ENCODE measurements at regions not wholly inside any gene's neighbourhood (a gene's known extent, or its start where the extent isn't known, plus 50 kb on each side); places are given as distances from the start of the nearest gene placed in this dataset.

DNA sequence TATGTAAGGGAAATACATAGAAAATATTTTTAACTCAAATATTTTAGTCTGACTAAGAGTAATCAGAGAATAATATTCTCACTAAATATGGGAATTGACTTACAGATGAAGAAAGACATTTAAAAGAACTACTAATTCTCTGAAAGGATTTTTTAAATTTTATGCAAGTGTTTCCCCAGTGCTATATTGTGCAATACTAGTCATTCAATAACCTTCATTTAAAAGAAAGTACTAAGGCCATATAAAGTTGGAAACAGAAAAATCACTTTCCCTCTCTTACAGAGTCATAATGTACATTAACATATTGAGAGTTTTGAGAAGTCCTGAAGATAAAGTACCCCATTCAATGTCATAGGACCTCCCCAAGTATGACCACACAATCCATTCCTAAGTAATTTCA lies 584.6 kb upstream of the ACVR2A start:
- no peak for TF ChIP-seq CTCF (IDR thresholded peaks at IDR 0.05; ENCODE audit: insufficient read depth, low read depth, low read length)
- H3K4me3 ChIP-seq (ENCODE audit: low read depth, low read length), result no peak overlapping the region
- no peak for DNase-seq (ENCODE audit: low read depth)

DNA sequence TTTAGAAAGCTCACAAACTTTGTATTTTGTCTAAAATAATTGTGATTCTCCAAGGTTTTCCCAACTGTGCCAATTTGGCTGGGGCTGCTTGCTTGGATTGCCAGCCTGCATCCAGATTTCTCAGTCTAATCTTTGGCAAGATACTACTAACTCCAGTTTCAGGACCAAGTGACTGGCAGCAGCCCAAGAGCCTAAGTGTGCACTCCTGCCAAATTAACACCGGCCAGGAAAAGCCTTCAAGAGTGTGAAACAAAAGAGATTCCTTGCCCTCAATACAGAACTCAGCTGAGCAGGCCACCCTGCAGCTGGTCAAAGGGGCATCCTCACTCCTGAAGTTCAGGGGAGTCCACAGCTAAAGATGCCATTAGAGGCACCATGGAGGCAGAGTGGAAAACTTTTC lies 589.0 kb upstream of the ACVR2A start:
- no peak for TF ChIP-seq CTCF (IDR thresholded peaks at IDR 0.05; ENCODE audit: insufficient read depth, low read depth, low read length)
- H3K4me3 ChIP-seq (ENCODE audit: low read depth, low read length), result no peak overlapping the region
- no peak for DNase-seq (ENCODE audit: low read depth)

GRCh38 chr2:147250652-147251356 lies 594.0 kb upstream of the ACVR2A start:
- no peak overlapping the region for H3K4me3 ChIP-seq (ENCODE audit: low read depth, low read length)
- DNase-seq (ENCODE audit: low read depth), result no peak
- no peak for TF ChIP-seq CTCF (IDR thresholded peaks at IDR 0.05; ENCODE audit: insufficient read depth, low read depth, low read length)

DNA sequence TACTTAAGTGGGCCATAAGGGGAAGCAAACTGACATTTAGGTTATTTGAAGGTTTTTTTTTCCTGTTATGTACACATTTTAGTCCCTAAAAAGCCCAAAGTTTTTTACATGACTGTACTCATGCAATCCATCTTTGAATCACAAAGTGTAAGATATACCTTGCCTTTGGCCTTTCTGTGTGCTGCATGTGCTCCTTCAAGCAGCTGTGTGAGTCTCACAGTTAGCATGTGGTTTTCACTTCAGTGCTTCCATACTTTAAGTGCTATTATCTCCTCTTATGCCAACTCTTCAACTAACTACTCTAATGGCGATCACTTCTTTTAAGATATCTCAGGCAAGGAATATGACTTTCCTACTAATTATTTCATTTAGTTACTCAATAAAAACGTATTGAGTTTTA lies 597.1 kb upstream of the ACVR2A start:
- TF ChIP-seq CTCF (IDR thresholded peaks at IDR 0.05; ENCODE audit: insufficient read depth, low read depth, low read length), result no peak

GRCh38 chr2:147242445-147242844 lies 602.4 kb upstream of the ACVR2A start:
- DNase-seq (ENCODE audit: low read depth), result no peak
- no peak for TF ChIP-seq CTCF (IDR thresholded peaks at IDR 0.05; ENCODE audit: insufficient read depth, low read depth, low read length)
- no peak overlapping the region for H3K4me3 ChIP-seq (ENCODE audit: low read depth, low read length)

More for the DNA sequence above, 597.1 kb upstream of the ACVR2A start:
- no peak overlapping the region for H3K4me3 ChIP-seq (ENCODE audit: low read depth, low read length)
- DNase-seq (ENCODE audit: low read depth), result no peak

- DNase-seq (ENCODE audit: low read depth), result no peak
- no peak overlapping the region for H3K4me3 ChIP-seq (ENCODE audit: low read depth, low read length)
- no peak for TF ChIP-seq CTCF (IDR thresholded peaks at IDR 0.05; ENCODE audit: insufficient read depth, low read depth, low read length)
Measured at GRCh38 chr2:147236601-147237000, 608.2 kb upstream of the ACVR2A start.

GRCh38 chr2:147232225-147232669 lies 612.6 kb upstream of the ACVR2A start:
- DNase-seq (ENCODE audit: low read depth), result no peak
- H3K4me3 ChIP-seq (ENCODE audit: low read depth, low read length), result no peak overlapping the region
- TF ChIP-seq CTCF (IDR thresholded peaks at IDR 0.05; ENCODE audit: insufficient read depth, low read depth, low read length), result no peak
